Smooth muscle cell of the brain vasculature (primary cell): ENCODE measurements at regions not wholly inside any gene's neighbourhood (a gene's known extent, or its start where the extent isn't known, plus 50 kb on each side); places are given as distances from the start of the nearest gene placed in this dataset.

Experiments used
- DNase-seq: peaks from one replicate; pipeline ENCODE4 v3.0.0-alpha.2; 2012; ENCODE audit warnings: low read depth, low spot score

- DNase-seq = no peak
Measured at GRCh38 chrX:4909348-4909747, 1195.9 kb upstream of the PRKX start.

GRCh38 chrX:4905576-4905975, 1192.1 kb upstream of the PRKX start:
- DNase-seq = no peak

DNA sequence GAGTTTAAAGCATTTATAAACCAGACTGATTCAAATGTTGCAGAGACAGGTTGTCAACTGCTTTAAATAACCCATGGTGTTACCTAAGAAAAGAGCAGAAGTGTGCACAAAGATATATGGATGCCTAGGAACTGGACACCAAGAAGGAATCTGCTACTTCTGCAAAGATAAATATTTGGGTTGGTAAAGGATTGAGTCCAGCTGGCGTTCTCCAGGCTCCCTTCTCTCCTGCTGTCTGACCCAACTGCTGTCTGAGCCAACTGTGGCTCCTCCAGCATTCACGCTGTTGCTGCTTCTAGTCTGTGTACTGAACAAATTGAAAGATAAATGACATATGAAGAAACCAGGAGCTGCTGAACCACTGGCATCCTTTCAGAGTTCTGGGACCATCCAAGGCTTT, 1167.8 kb upstream of the PRKX start:
- DNase-seq = no peak

DNA sequence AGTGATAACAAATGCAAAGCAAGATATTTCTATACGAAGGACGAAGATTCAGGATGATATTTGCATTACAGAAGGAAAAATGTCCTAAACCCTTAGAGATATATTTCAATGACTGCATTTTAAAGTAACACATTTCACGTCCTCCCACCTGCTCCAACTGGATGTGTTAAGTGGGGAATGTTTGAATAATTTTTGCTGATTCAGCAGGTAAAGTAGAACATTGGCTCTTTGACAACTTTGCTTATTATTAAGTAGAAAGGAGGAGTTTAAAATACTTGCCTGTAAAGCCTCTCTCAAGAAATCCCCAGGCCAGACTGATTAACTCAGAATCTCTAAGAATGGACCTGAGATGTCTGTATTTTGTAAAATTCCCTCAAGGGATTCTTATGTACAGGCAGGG, 1165.2 kb upstream of the PRKX start:
- DNase-seq = no peak

DNA sequence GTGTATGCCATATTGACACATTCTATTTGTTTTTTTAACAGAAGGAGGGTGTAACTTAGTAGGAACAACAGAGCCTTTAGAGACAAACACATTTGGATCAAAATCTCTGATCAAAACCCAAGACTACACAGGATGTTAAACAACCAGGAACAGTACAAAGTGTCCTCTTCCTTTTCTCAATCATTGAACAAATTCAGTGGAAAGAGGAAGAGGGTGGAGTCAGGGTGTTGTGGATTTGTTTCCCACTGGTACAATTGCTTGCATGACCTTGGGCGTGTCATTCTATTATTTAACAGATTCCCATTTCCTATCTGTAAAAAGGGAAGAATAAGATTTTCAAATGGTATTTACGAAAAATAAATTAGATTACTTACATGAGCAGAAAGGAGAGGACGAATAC, 1162.8 kb upstream of the PRKX start:
- DNase-seq = no peak

- DNase-seq = no peak
Measured at GRCh38 chrX:4851534-4851933, 1138.1 kb upstream of the PRKX start.

DNA sequence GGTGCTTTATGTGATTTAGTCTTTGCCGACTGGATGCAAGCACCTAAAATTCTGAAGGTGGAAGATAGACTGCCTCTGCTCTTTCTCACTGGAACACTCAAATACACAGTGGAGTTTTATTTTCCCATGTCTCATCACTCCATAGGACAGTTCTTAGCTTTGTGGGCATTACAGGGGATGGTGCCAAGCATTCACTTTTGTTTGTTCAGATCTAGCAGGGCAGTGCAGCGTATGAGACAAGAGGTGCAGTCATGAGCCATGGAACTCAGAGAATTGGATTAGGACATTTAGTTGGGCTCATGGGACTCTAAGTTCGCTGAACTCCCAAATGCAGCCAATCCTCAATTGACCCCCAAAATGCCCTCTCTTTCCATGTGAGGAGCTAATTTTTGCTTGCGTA, 1136.9 kb upstream of the PRKX start:
- DNase-seq = no peak

GRCh38 chrX:4844376-4844775, 1130.9 kb upstream of the PRKX start:
- DNase-seq = no peak

GRCh38 chrX:4841216-4841745, 1127.8 kb upstream of the PRKX start:
- DNase-seq = no peak

DNA sequence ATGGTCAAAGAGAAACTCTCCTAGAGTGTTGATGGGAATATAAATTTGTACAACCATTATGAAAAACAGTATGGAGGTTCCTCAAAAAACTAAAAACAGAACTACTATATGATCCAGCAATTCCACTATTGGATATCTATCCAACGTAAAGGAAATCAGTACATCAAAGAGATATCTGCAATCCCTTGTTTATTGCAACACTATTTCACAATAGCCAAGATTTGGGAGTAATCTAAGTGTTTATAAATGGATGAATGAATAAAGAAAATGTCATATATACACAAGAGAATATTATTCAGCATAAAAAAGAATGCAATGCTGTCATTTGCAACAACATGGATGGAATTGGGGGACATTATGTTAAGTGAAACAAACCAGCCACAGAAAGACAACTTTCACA, 1118.1 kb upstream of the PRKX start:
- no peak for DNase-seq

DNA sequence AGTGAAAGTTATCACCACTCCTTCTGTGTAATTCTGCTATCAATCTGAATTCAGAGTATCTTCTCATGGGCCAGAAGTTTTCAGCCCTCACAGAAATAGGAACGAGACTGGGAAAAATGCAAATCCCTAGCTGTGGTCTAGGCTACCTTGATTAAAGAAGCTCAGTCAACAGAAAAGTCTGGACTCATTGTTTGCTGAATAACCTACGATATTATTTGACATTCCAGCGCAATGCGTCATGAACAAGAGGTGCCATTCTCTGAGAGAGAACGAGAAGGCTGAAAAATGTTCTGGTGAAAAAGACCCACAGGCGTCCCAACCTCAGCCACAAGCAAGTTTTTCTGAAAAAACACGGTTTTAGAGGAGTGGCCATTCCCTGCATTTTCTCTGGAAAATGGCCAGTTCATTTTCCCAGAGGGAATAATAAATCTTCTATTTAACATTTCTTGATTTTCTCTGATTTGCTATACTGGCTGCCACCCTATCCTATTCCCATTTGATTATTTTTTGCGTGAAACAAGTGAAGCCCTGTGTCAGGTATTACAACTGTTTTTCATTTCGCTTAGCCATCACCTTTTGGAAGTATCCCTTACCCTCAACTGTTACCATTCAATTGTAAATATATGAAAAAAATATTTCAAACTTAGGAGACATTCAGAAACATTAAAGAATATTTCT, 1117.6 kb upstream of the PRKX start:
- no peak for DNase-seq

- no peak for DNase-seq
Measured at GRCh38 chrX:4825550-4825949, 1112.1 kb upstream of the PRKX start.

GRCh38 chrX:4809571-4809970, 1096.1 kb upstream of the PRKX start:
- no peak for DNase-seq

DNA sequence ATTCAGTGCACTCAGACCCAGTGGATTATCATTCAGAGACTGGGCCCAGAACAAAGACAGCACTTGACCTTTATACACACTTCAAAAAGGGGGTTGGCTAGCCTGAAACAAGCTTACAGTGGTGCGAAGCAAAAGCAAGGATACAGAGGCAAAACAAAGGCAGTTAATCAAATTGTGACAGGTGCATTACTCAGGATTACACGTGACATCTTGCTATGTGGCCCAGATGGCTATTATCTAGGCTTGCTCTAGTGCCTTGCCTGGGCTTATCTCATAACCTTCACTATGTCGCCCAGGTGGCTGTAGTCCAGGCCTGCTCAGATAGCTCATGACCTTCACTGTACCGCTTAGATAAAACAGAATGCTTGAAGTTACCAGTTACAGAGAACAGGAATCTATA, 1092.1 kb upstream of the PRKX start:
- DNase-seq = no peak

DNA sequence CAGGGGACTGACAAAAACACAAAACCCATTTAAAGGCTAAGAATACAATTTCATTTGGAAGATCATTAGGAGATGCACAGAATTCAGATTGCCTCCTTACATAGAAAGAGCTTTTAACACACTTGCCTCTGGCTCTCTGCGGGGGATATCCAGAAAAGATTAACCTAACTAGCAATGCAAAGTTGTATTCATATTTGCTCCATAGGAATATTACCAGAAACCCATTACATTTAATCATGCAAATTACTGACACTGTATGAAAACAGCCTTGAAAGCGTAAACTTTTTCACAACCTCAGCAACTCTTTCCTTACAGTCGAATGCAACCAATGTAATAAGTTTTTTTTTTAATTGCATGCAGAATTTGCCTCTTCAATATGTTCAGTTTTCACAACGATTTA, 1087.3 kb upstream of the PRKX start:
- DNase-seq = no peak

DNA sequence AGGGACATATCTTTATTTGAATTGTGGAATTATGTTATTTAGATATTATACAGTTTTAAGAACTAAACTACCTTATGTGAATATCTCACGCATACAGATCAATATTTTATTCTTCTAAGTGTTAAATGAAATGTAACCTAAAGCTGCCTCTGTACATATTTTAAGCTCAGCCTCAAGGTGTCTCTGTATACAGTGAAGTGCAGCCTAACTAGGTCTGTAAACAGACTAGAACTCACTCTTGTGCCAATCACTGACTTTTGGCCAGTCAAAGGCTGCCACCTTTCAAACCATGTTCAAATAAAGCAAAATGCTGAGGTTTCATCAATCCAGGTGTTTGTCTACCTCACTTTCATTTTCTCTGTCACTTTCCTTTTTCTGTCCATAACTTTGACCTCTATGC, 1074.5 kb upstream of the PRKX start:
- no peak for DNase-seq

- DNase-seq = no peak
Measured at GRCh38 chrX:4764888-4765287, 1051.4 kb upstream of the PRKX start.

DNA sequence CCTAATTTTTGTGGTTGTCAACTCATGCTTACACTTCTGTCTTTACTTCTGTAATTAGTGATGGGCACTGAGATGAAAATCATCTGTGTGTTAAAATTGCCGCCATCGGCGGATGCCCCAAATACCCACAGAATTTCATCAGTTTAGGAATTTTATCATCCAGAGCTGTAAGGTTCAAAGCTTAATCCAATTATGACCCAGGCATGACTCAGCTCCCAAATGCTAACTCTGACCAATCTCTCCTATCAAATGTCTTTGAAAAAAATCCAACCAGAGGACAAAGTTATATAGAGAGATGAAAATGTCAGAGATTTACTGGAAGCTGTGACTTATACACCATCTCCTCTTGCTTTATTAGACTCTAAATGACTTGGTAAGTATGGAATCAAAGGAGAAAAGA, 1048.7 kb upstream of the PRKX start:
- no peak for DNase-seq

DNA sequence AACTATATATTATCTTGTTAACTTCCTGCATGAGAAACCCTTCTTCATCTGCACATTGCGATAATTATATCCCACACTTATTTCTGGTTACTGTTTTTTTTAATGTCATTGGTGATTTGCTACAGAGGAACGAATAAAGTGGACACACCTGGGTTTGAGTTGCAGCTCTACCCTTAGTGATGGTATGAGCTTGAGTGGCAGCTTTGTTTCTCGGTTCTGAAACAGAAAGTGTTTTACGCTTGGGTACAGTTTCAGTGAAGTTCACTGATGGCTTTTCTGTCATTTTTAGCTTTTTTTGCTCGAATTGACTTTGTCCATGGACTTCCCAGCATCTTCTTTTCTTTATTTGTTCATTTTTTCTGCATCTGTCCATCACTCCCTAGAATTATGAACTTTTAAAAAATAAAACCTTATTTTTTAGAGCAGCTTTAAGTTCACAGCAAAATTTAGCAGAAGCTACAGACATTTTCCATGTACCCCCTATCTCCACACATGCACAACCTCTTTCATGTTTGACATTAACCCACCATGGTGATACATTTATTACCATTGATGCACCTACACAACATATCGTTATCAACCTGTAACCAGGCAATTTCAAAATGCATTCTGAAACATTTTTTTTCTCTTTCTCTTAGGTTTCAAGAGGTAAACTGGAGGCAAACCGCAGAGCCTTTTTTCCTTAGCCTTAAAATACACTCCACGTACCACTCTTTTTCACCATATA, 1041.6 kb upstream of the PRKX start:
- DNase-seq = no peak

- no peak for DNase-seq
Measured at GRCh38 chrX:4741024-4741423, 1027.6 kb upstream of the PRKX start.

GRCh38 chrX:4735299-4735698, 1021.9 kb upstream of the PRKX start:
- no peak for DNase-seq

GRCh38 chrX:4710618-4711433, 997.4 kb upstream of the PRKX start:
- DNase-seq = no peak
